UCSD-AML1 (cell line): ENCODE measurements at regions not wholly inside any gene's neighbourhood (a gene's known extent, or its start where the extent isn't known, plus 50 kb on each side); places are given as distances from the start of the nearest gene placed in this dataset.
A peak's percentile ranks its signal among the peaks of the same experiment; 100 is the strongest.
"Not testable (repeated sequence)": the region's sequence is repeated elsewhere in the genome, so short reads cannot be mapped to it uniquely, and the experiment has no call there.

Experiments used
- DNase-seq: peaks from one replicate; lab custom pipeline; 2025; ENCODE audit not compliant: unreplicated experiment; lab: John Stamatoyannopoulos, UW

DNA sequence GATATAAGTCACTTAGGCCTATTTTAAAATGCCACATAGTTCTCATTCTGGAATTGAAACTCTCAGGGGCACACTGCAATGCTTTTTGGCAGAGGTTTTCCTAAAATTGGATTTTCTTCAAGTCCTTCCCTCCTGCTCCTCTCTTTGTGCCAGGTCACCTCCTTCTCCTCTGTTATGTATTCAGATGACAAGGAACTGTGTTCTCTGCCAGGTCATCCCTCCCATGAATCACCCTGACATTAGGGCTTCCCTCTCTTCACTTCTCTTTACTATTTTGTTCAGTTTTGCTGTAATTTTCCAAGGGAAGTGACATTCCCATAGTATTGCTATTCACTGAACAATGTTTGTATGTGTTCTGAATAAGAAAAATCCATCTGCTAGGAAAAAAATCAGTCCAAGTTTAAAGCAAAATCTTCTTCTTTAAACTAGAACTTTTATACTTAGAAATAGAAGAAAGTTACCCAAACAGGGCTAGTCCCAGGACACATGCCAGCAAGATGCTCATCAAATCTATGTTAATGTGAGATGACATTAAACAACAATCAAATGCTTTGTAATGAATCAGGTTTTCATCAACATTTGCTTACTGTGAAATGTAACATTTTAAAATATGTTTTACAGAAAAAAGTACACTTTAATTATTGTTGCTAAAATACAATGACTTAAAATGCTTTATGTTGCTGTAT, 461.1 kb downstream of the MMUT start:
- DNase-seq: no peak

DNA sequence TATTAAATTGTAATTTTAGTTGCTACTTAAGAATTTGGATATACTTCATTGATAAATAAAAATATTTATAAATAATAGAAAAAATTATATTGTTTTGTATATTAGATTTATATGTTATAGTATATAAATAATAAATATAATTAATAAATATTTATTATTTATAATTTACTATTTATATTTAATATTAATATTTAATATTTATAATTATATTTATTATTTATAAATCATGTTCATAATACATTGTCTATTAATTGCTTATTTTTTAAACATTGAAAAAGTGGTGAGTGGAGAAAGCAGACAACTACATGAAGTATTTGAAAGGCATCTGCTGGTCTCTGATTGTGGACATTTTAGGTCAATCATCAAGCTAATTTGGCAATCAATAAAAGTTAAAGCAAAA, 464.5 kb downstream of the MMUT start:
- no peak for DNase-seq

- no peak for DNase-seq
Observed at GRCh38 chr6:48996461-48997119, 466.5 kb downstream of the MMUT start.

- DNase-seq: no peak
Observed at GRCh38 chr6:48994811-48995210, 468.2 kb downstream of the MMUT start.

- DNase-seq: no peak
Observed at GRCh38 chr6:48990739-48991138, 472.3 kb downstream of the MMUT start.

- no peak for DNase-seq
Observed at GRCh38 chr6:48986845-48987244, 476.2 kb downstream of the MMUT start.

DNA sequence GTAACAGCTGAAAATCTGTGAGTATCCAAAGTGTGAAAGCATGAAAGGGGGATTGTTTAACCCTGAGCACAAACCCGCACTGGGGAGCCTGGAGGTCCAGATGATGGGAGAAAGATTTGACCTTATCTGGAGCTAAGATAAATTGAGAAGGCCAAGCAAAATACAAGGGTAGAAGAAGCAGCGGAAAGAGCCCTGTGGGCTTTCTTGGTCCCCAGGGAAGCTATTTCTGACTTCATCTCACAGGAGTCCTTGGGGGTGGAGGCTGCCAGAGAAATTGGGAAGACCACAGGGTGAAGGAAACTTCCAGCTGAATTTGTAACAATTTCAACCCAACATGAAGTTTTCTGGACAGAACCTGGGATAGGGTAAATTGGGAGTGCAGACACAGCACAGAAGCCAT, 476.9 kb downstream of the MMUT start:
- DNase-seq: no peak

GRCh38 chr6:48985025-48985424, 478.0 kb downstream of the MMUT start:
- no peak for DNase-seq

GRCh38 chr6:48983968-48984367, 479.1 kb downstream of the MMUT start:
- DNase-seq: not testable (repeated sequence)

DNA sequence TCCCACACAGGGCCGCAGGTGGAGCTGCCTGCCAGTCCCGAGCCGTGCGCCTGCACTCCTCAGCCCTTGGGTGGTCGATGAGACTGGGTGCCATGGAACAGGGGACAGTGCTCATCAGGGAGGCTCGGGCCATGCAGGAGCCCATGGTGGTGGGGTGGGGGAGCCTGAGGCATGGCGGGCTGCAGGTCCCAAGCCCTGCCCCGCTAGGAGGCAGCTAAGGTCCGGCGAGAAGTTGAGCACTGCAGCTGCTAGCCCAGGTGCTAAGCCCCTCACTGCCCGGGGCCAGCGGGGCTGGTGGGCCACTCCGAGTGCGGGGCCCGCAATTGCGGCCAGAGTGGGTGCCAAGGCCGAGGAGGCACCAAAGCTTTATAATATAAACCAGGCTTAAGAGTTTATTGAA, 479.7 kb downstream of the MMUT start:
- DNase-seq: no peak

GRCh38 chr6:48979806-48980205, 483.2 kb downstream of the MMUT start:
- no peak for DNase-seq

GRCh38 chr6:48979085-48979484, 484.0 kb downstream of the MMUT start:
- no peak for DNase-seq

DNA sequence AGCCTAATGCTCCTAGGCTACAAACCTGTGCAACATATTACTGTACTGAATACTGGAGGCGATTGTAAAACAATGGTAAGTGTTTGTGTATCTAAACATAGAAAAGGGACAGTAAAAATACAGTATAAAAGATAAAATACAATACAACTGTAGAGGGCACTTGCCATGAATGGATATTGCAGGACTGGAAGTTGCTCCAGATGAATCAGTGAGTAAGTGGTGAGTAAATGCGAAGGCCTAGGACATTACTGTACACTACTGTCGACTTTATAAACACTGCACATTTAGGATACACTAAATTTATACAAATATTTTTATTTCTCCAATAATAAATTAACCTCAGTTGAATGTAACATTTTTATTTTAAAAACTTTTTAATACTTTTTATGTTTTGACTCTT, 485.0 kb downstream of the MMUT start:
- no peak for DNase-seq

DNA sequence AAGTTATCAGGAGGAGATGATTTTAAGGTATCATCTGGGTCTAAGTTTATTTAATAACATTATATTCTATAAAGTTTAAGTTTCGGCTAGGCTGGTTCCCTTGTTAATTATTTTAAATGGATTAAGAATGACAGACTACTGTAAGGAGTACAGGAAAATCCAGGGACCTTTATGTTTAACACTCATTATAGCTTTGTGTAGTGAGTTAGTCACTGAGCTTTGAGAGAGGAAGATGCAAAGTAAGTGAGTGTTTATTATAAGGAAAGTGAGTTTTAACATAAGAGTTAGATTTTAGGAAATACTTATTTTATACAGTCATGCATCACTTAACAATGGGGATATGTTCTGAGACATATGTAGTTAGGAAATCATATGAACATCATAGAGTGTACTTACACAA, 485.5 kb downstream of the MMUT start:
- DNase-seq: no peak

DNA sequence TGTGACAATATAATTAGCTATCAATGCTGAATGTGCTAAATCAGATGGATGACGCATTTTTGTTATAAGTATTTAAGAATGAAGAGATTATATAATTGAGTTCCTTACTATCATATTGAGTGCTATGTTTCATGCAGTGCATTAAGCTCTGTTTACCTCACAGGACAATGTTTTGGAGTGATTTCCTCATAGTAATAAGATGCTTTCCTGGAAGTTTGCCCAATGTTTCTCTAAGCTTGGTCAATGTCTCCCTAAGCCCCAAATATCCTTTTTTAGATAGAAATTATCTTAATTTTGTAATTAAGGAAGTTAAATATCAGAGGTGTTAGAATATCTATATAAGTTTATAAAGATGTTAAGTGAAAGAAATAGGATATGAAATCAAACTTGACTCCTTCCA, 489.6 kb downstream of the MMUT start:
- no peak for DNase-seq

DNA sequence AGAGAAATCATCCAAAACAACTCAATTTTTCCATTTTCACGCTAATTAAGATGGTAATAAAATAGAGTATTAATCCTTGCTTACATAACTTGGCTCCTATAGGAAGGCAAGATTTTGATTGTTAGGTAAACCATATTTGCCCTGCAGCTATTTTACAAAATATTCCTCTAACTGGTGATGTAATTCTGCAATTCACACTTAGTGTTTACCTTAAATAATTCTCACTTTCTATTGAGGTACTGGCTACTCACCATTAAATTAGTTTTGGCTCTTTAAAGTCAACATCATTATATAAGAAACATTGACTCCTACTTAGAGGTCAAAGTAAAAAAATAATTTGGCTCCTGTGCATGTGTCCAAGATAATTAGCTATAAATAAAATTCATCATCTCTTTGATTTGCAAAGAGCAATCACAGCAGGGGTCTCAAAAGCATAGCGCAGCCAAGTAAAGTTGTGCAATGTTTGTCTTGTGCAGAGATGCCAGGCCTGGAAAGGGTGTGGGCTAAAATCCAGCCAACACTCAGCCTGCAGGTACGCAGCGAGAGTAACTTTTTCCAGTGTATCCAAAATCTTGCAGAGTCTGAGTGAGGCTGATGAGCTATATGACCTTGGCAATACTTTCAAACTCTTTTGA, 501.2 kb downstream of the MMUT start:
- DNase-seq: no peak

GRCh38 chr6:48959251-48960060, 503.6 kb downstream of the MMUT start:
- no peak for DNase-seq

- DNase-seq: no peak
Observed at GRCh38 chr6:48957781-48958180, 505.3 kb downstream of the MMUT start.

- DNase-seq: no peak
Observed at GRCh38 chr6:48951917-48952316, 511.1 kb downstream of the MMUT start.

GRCh38 chr6:48944276-48944675, 518.8 kb downstream of the MMUT start:
- peak; percentile 78 for DNase-seq

- no peak for DNase-seq
Observed at GRCh38 chr6:48933136-48933535, 529.9 kb downstream of the MMUT start.

- DNase-seq: no peak
Observed at GRCh38 chr6:48928937-48929336, 534.1 kb downstream of the MMUT start.
